K562 (cell line): ENCODE measurements at regions not wholly inside any gene's neighbourhood (a gene's known extent, or its start where the extent isn't known, plus 50 kb on each side); places are given as distances from the start of the nearest gene placed in this dataset.

Experiments
- ATAC-seq: fragments of 200-7000 bp; cut with Tn5 transposase; 3 replicates; pipeline ENCODE4 v1.9.1; 2020; ENCODE audit warnings: moderate library complexity
- BruUV-seq: library from RNA; stranded (reverse); fragments of 400-500 nt; replicated peaks from 2 replicates; lab custom pipeline; 2021; lab: Mats Ljungman, UMichigan
- CTCF ChIA-PET: fragments of 300-600 bp; formaldehyde crosslinking; extraction: SDS; loops from one replicate; lab custom pipeline; 2021; ENCODE audit warnings: low intra/inter-chr PET ratio; lab: Yijun Ruan, JAX
- POLR2A ChIA-PET: fragments of 300-600, 350-650 bp; sonication (Branson Sonifier 250); formaldehyde crosslinking; extraction: SDS; loops from one replicate; lab custom pipeline; 2021; ENCODE audit warnings: antibody characterized with exemption, inconsistent platforms; lab: Yijun Ruan, JAX
- DNase-seq, 4 experiments: peaks; one replicate each; pipeline versions ENCODE4 v3.0.0 to v3.0.0-alpha.2; 2011 to 2018; ENCODE audit warnings: low spot score in 3 of 4, mixed read lengths in 3 of 4; ENCODE audit errors: extremely low read depth in 1 of 4
- FAIRE-seq: peaks from 2 replicates; lab custom pipeline; 2011; peaks lifted over from hg19 to GRCh38; lab: Jason Lieb, UNC
- H2AFZ ChIP-seq: 2 replicates; pipeline ENCODE4 v1.6.0; 2011; ENCODE audit warnings: low read depth, low read length, control low read depth, inconsistent platforms
- H3K27ac ChIP-seq: fragments of 200-600 bp; 3 replicates; pipeline ENCODE4 v1.8.0; 2011; ENCODE audit warnings: low read depth, mild to moderate bottlenecking, control low read depth, inconsistent platforms, low read length, moderate library complexity, mixed read lengths; ENCODE audit errors: extremely low read depth
- H3K27me3 ChIP-seq, 2 experiments: fragments of 300-600 bp in 1 of 2; 2 replicates in 1 of 2; 3 replicates in 1 of 2; pipeline versions ENCODE4 v1.6.0 to v1.8.0; 2011; ENCODE audit warnings: inconsistent platforms in 2 of 2, low read length in 2 of 2, mild to moderate bottlenecking in 1 of 2, mixed read lengths in 1 of 2, moderate library complexity in 1 of 2; ENCODE audit not compliant: control insufficient read depth in 2 of 2, insufficient read depth in 2 of 2
- H3K36me3 ChIP-seq: fragments of 300-600 bp; 3 replicates; pipeline ENCODE4 v1.8.0; 2011; ENCODE audit warnings: mild to moderate bottlenecking, low read length, inconsistent platforms; ENCODE audit not compliant: control insufficient read depth, insufficient read depth
- H3K4me1 ChIP-seq, 2 experiments: fragments of 200-600 bp in 1 of 2; replicated peaks in 1 of 2; 2 replicates in 1 of 2; 3 replicates in 1 of 2; pipeline versions ENCODE4 v1.5.1 to v1.8.0; 2011; ENCODE audit warnings: inconsistent platforms in 2 of 2, low read length in 2 of 2, mild to moderate bottlenecking in 1 of 2, mixed read lengths in 1 of 2, moderate library complexity in 1 of 2; ENCODE audit not compliant: control insufficient read depth in 2 of 2, insufficient read depth in 2 of 2
- H3K4me2 ChIP-seq: 2 replicates; pipeline ENCODE4 v1.6.1; 2011; ENCODE audit warnings: low read length, control low read depth, inconsistent platforms, mixed read lengths; ENCODE audit not compliant: insufficient read depth
- H3K4me3 ChIP-seq: fragments of 200-600 bp; sonication (generic), shearing (Covaris generic); 2 replicates; pipeline ENCODE4 v1.5.1; 2016; ENCODE audit warnings: control low read depth, inconsistent platforms
- H3K79me2 ChIP-seq: fragments of 200-600 bp; 3 replicates; pipeline ENCODE4 v1.8.0; 2011; ENCODE audit warnings: low read length, inconsistent platforms; ENCODE audit not compliant: control insufficient read depth, insufficient read depth
- H3K9ac ChIP-seq, 2 experiments: 2 replicates each; pipeline versions ENCODE4 v1.6.0 to v1.6.1; 2011; ENCODE audit warnings: low read depth in 2 of 2, low read length in 2 of 2, control low read depth in 1 of 2, inconsistent platforms in 1 of 2, mild to moderate bottlenecking in 1 of 2, mixed read lengths in 1 of 2; ENCODE audit not compliant: insufficient read depth in 1 of 2
- H3K9me1 ChIP-seq: one replicate; pipeline ENCODE4 v1.6.0; 2011; ENCODE audit warnings: inconsistent platforms, mild to moderate bottlenecking, low read length, moderate library complexity; ENCODE audit not compliant: control insufficient read depth, insufficient read depth
- H3K9me3 ChIP-seq: replicated peaks from 2 replicates; pipeline ENCODE4 v1.5.1; 2011; ENCODE audit warnings: low read depth, low read length, inconsistent platforms; ENCODE audit not compliant: control insufficient read depth, insufficient read depth
- H4K20me1 ChIP-seq: replicated peaks from 2 replicates; pipeline ENCODE4 v1.6.1; 2011; ENCODE audit warnings: low read length, inconsistent platforms, mixed read lengths; ENCODE audit not compliant: control insufficient read depth, insufficient read depth
- ATF2 ChIP-seq: sonication (generic); formaldehyde crosslinking; IDR thresholded peaks from 2 replicates; pipeline ENCODE4 v1.8.1; 2022; ENCODE audit warnings: missing genetic modification reagents
- FOXM1 ChIP-seq, 2 experiments: fragments of 450-650 bp in 1 of 2; sonication (generic) in 1 of 2; formaldehyde crosslinking in 1 of 2; IDR thresholded peaks; 2 replicates each; pipeline versions ENCODE4 v1.6.1 to v1.9.0; 2017 to 2022; ENCODE audit warnings: low read depth in 2 of 2, mild to moderate bottlenecking in 2 of 2, missing genetic modification reagents in 1 of 2, moderate library complexity in 1 of 2
- HINFP ChIP-seq: fragments of 450-650 bp; conservative IDR thresholded peaks from 2 replicates; pipeline ENCODE4 v1.6.1; 2016; ENCODE audit warnings: missing genetic modification characterization, low read depth, mild to moderate bottlenecking, control low read depth, missing compliant biosample characterization
- IRF1 ChIP-seq: sonication (generic); formaldehyde crosslinking; IDR thresholded peaks from 2 replicates; pipeline ENCODE4 v1.8.0; 2022; ENCODE audit warnings: missing genetic modification reagents, mild to moderate bottlenecking, borderline replicate concordance
- LCOR ChIP-seq: sonication (generic); formaldehyde crosslinking; IDR thresholded peaks from 2 replicates; pipeline ENCODE4 v1.8.0; 2022; ENCODE audit warnings: mild to moderate bottlenecking, missing genetic modification reagents
- NR3C1 ChIP-seq: sonication (generic); formaldehyde crosslinking; IDR thresholded peaks from 2 replicates; pipeline ENCODE4 v1.8.1; 2022; ENCODE audit warnings: missing genetic modification reagents
- PPARD ChIP-seq: fragments of 250-450 bp; sonication (Bioruptor Pico); IDR thresholded peaks from 2 replicates; pipeline ENCODE4 v1.8.0; 2022; ENCODE audit warnings: inconsistent platforms, mild to moderate bottlenecking, moderate library complexity
- RBM17 ChIP-seq: fragments of 200-400 bp; formaldehyde crosslinking; IDR thresholded peaks from 2 replicates; pipeline ENCODE4 v1.6.1; 2017; ENCODE audit warnings: low read depth, mild to moderate bottlenecking, low read length, borderline replicate concordance
- SMARCA5 ChIP-seq: fragments of 450-650 bp; IDR thresholded peaks from 2 replicates; pipeline ENCODE4 v1.6.1; 2016
- WHSC1 ChIP-seq: IDR thresholded peaks from one replicate; pipeline ENCODE4 v1.6.1; 2012; ENCODE audit warnings: low read length, control low read depth, inconsistent platforms
- ZBTB26 ChIP-seq: fragments of 450-650 bp; formaldehyde crosslinking; IDR thresholded peaks from 2 replicates; pipeline ENCODE4 v1.4.0; 2022; ENCODE audit warnings: missing genetic modification characterization
- ZBTB9 ChIP-seq: fragments of 450-650 bp; formaldehyde crosslinking; IDR thresholded peaks from 2 replicates; pipeline ENCODE4 v1.4.0; 2020; ENCODE audit warnings: mild to moderate bottlenecking, moderate library complexity
- ZNF707 ChIP-seq: fragments of 250-450 bp; sonication (Bioruptor Pico); conservative IDR thresholded peaks from 2 replicates; pipeline ENCODE4 v1.8.0; 2022; ENCODE audit warnings: inconsistent platforms, mild to moderate bottlenecking, moderate library complexity
- WGBS: fragments of 100-300 bp; shearing (Covaris generic); methylation state at CpG from one replicate; pipeline ENCODE4 v1.1.6; 2016; ENCODE audit warnings: low coverage, mixed read lengths; ENCODE audit not compliant: insufficient coverage; ENCODE audit errors: missing lambda C conversion rate; 5-methylcytosine and 5-hydroxymethylcytosine counted together
- in situ Hi-C: fragments of 300-500 bp; cut with MboI; formaldehyde crosslinking; loops from 4 replicates; pipeline ENCODE4 v1.15.0; 2018; ENCODE audit warnings: inconsistent platforms, mixed read lengths
- intact Hi-C: fragments of 100-400 bp; cut with micrococcal nuclease; formaldehyde crosslinking; loops from 2 replicates; pipeline ENCODE4 v1.14.2; 2022

- no peak for TF ChIP-seq HINFP (tag)
- TF ChIP-seq LCOR, result no peak
- TF ChIP-seq ATF2 (CRISPR knock-in tag), result no peak
- TF ChIP-seq PPARD (CRISPR knock-in tag), result no peak
These were observed 111.7 kb downstream of the UNCX start (continued) for GRCh38 chr7:1344421-1344820.

- peaks cover 21 to 77% of the 10 kb centered on the region in 2 experiments; a peak in 4 of 5 replicates for H3K27me3 ChIP-seq
- POLR2A ChIA-PET, result interaction anchor here (0.5 to 0.6 kb wide), 2 partner anchors 20 to 118 kb away, joined by 3 to 4 read pairs; no protein-coding TSS in a partner anchor
- H3K4me2 ChIP-seq, result no peak overlapping the region
- H3K4me3 ChIP-seq, result no peak overlapping the region
- no peaks in the 10 kb centered on the region for H3K36me3 ChIP-seq
- WGBS, result 7% methylated on average over 23 of the region's 25 CpGs
- H3K27ac ChIP-seq, result no peak overlapping the region
- BruUV-seq, result no TSS peak
- H2AFZ ChIP-seq, result no peak overlapping the region
- no peaks in the 10 kb centered on the region for H3K9me1 ChIP-seq
- peaks cover 0 to 23% of the 10 kb centered on the region in 2 experiments; a peak in 1 of 5 replicates for H3K4me1 ChIP-seq
- no peaks in the 10 kb centered on the region for H3K9me3 ChIP-seq
- DNase-seq (no peak), ATAC-seq (no peak; the same call in 2 of the 3 replicates), FAIRE-seq (no peak)
- H4K20me1 ChIP-seq, result no peaks in the 10 kb centered on the region; the same call in none of the 2 replicates
- in situ Hi-C loops (no loop called here), intact Hi-C loops (no loop called here)
- H3K9ac ChIP-seq, result peak overlapping the region in 1 of 2 experiments; percentile 28; a peak in 1 of 4 replicates
- CTCF ChIA-PET, result no interaction called here
- no peaks in the 10 kb centered on the region for H3K79me2 ChIP-seq
- TF ChIP-seq ZBTB9 (CRISPR knock-in tag) (no peak), WHSC1 (no peak), IRF1 (CRISPR knock-in tag) (no peak), NR3C1 (CRISPR knock-in tag) (no peak), ZNF707 (CRISPR knock-in tag) (no peak), FOXM1 (IDR thresholded peaks at IDR 0.05; ENCODE audit: low read depth) (no peak), FOXM1 (CRISPR knock-in tag; IDR thresholded peaks at IDR 0.05; ENCODE audit: low read depth) (no peak), RBM17 (no peak), SMARCA5 (no peak), ZBTB26 (CRISPR knock-in tag) (no peak)
These were observed 112.5 kb downstream of the UNCX start for GRCh38 chr7:1344981-1345701.
